ENCODE measurements at regions not wholly inside any gene's neighbourhood (a gene's known extent, or its start where the extent isn't known, plus 50 kb on each side); places are given as distances from the start of the nearest gene placed in this dataset.

DNA sequence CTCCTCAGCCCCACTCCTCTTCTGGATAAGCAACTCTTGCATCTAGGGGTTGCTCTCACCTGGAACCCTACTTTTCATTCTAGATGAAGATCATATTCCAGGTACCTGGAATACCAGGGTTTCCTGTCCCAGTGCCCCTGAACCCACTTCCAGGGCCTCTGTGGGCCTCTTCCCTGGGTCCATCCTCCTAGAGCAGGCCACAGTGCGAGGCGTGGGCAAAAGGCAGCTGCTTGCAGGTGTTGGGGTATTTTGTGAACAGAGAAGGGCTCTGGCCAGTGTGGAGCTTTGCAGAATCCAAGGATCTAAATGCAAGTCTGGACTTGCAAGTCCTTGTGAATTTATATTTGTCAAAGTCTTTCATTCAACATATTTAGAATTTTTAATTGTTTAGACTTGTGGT is 240.4 kb upstream of the POU3F1 start:
- H2AFZ ChIP-seq (ENCODE audit: low read length): no peak overlapping the region
- no peaks in the 10 kb centered on the region for H3K9me3 ChIP-seq (ENCODE audit: control insufficient read depth, insufficient read depth, low read depth, low read length)
- no peak overlapping the region for H3K9ac ChIP-seq (ENCODE audit: insufficient read depth, low read length)

DNA sequence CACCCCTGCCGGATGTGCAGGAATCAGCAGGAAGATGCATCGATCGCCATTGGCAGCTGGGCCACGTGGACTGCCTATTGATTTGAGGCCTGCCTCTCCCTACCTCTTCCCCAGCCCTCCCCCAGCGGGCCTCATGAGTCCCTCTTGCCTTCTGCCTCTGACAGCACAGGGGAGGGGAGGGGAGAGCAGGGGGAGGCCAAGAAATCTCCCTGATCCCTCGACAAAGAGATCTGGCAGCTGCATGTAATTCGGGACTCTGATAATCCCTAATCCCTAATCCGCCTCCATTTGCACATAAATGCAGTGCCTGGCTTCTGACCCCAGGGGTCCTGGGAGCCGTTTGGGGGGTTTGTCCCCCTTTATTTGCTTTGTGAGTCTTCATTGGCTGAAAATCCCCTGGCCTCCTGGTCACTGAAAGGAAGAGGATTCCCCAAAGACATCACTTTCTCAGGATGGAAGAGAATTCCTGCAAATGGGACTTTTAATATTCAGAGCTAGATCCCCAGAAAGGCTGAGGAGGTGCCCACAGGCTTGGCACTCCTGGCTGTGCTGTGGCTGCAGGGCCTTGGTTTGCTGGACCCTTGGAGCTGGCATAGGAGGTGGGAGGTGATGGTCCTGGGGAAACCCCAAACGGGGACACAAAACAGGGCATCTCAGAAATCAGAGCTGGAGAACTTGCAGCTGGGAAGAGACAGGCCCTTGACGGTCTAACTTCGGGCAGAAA is 239.4 kb upstream of the POU3F1 start:
- no peaks in the 10 kb centered on the region for H3K27me3 ChIP-seq (ENCODE audit: control insufficient read depth, insufficient read depth, low read length)
- H3K9me3 ChIP-seq (ENCODE audit: control insufficient read depth, insufficient read depth, low read depth, low read length): no peaks in the 10 kb centered on the region
- no peak for TF ChIP-seq EZH2 (IDR thresholded peaks at IDR 0.05; ENCODE audit: low read length, missing control alignments)
- TF ChIP-seq, protein P1, sequence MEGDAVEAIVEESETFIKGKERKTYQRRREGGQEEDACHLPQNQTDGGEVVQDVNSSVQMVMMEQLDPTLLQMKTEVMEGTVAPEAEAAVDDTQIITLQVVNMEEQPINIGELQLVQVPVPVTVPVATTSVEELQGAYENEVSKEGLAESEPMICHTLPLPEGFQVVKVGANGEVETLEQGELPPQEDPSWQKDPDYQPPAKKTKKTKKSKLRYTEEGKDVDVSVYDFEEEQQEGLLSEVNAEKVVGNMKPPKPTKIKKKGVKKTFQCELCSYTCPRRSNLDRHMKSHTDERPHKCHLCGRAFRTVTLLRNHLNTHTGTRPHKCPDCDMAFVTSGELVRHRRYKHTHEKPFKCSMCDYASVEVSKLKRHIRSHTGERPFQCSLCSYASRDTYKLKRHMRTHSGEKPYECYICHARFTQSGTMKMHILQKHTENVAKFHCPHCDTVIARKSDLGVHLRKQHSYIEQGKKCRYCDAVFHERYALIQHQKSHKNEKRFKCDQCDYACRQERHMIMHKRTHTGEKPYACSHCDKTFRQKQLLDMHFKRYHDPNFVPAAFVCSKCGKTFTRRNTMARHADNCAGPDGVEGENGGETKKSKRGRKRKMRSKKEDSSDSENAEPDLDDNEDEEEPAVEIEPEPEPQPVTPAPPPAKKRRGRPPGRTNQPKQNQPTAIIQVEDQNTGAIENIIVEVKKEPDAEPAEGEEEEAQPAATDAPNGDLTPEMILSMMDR (conservative IDR thresholded peaks at IDR 0.05 in 1 of 2, IDR thresholded peaks at IDR 0.05 in 1 of 2; ENCODE audit: low read depth in 1 of 2, low read length in 2 of 2): no peak
- no peak overlapping the region for H3K4me2 ChIP-seq (ENCODE audit: extremely low read depth, insufficient read depth, low read length)
- no peak for DNase-seq (ENCODE audit: low read depth in 2 of 2)
- H3K9ac ChIP-seq (ENCODE audit: insufficient read depth, low read length): no peak overlapping the region
- no peak overlapping the region for H3K27ac ChIP-seq (ENCODE audit: insufficient read depth, low read length)
- no peak overlapping the region for H2AFZ ChIP-seq (ENCODE audit: low read length)
- H4K20me1 ChIP-seq (ENCODE audit: control insufficient read depth, extremely low read depth, insufficient read depth, low read length): no peaks in the 10 kb centered on the region
- no peaks in the 10 kb centered on the region for H3K79me2 ChIP-seq (ENCODE audit: control insufficient read depth, insufficient read depth, low read length)
- no peaks in the 10 kb centered on the region for H3K36me3 ChIP-seq (ENCODE audit: control insufficient read depth, insufficient read depth, low read length)
- no peak overlapping the region for H3K4me3 ChIP-seq (replicated peaks in 1 of 4; ENCODE audit: control extremely low read depth in 1 of 4, insufficient read depth in 1 of 4, low read depth in 3 of 4, low read length in 4 of 4)
- H3K4me1 ChIP-seq (ENCODE audit: control insufficient read depth, extremely low read depth, insufficient read depth, low read length): no peaks in the 10 kb centered on the region

More for the DNA sequence above, 240.4 kb upstream of the POU3F1 start:
- no peaks in the 10 kb centered on the region for H3K36me3 ChIP-seq (ENCODE audit: control insufficient read depth, insufficient read depth, low read length)
- no peak overlapping the region for H3K4me2 ChIP-seq (ENCODE audit: extremely low read depth, insufficient read depth, low read length)
- H3K27me3 ChIP-seq (ENCODE audit: control insufficient read depth, insufficient read depth, low read length): no peaks in the 10 kb centered on the region
- no peak overlapping the region for H3K27ac ChIP-seq (ENCODE audit: insufficient read depth, low read length)
- no peaks in the 10 kb centered on the region for H4K20me1 ChIP-seq (ENCODE audit: control insufficient read depth, extremely low read depth, insufficient read depth, low read length)
- H3K4me3 ChIP-seq (replicated peaks in 1 of 4; ENCODE audit: control extremely low read depth in 1 of 4, insufficient read depth in 1 of 4, low read depth in 3 of 4, low read length in 4 of 4): no peak overlapping the region
- H3K4me1 ChIP-seq (ENCODE audit: control insufficient read depth, extremely low read depth, insufficient read depth, low read length): no peaks in the 10 kb centered on the region
- TF ChIP-seq, protein P1 (conservative IDR thresholded peaks at IDR 0.05 in 1 of 2, IDR thresholded peaks at IDR 0.05 in 1 of 2; ENCODE audit: low read depth in 1 of 2, low read length in 2 of 2): no peak
- no peak for TF ChIP-seq EZH2 (IDR thresholded peaks at IDR 0.05; ENCODE audit: low read length, missing control alignments)
- no peak for DNase-seq (ENCODE audit: low read depth in 2 of 2)
- no peaks in the 10 kb centered on the region for H3K79me2 ChIP-seq (ENCODE audit: control insufficient read depth, insufficient read depth, low read length)

DNA sequence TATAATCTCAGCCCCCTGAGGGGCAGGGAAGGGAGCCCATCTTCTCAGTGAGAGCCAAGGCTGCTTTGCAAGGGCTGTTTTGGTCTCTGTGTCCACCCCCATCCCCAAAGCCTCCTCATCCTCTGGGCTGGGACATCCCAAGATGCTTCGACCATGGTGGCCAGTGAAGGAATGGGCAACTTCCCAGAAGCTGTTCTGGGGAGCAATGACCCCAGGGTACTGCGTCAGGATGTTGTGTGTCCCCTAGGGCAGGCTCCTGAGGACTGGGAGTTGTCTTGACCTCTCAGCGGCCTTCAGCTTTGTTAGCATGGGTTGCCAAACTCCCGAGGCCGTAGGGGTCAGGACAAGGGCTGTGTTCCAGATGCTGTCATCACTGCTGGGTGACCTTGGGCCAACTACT is 238.4 kb upstream of the POU3F1 start:
- Histone ChIP-seq H4K20me1 (ENCODE audit: control insufficient read depth, extremely low read depth, insufficient read depth, low read length) (no peaks in the 10 kb centered on the region), H3K4me2 (ENCODE audit: extremely low read depth, insufficient read depth, low read length) (no peak overlapping the region), H3K4me3 (replicated peaks in 1 of 4; ENCODE audit: control extremely low read depth in 1 of 4, insufficient read depth in 1 of 4, low read depth in 3 of 4, low read length in 4 of 4) (no peak overlapping the region), H2AFZ (ENCODE audit: low read length) (no peak overlapping the region), H3K36me3 (ENCODE audit: control insufficient read depth, insufficient read depth, low read length) (no peaks in the 10 kb centered on the region), H3K27me3 (ENCODE audit: control insufficient read depth, insufficient read depth, low read length) (no peaks in the 10 kb centered on the region), H3K4me1 (ENCODE audit: control insufficient read depth, extremely low read depth, insufficient read depth, low read length) (no peaks in the 10 kb centered on the region), H3K27ac (ENCODE audit: insufficient read depth, low read length) (no peak overlapping the region), H3K9me3 (ENCODE audit: control insufficient read depth, insufficient read depth, low read depth, low read length) (no peaks in the 10 kb centered on the region), H3K79me2 (ENCODE audit: control insufficient read depth, insufficient read depth, low read length) (no peaks in the 10 kb centered on the region), H3K9ac (ENCODE audit: insufficient read depth, low read length) (no peak overlapping the region)
- TF ChIP-seq, protein P1 (conservative IDR thresholded peaks at IDR 0.05 in 1 of 2, IDR thresholded peaks at IDR 0.05 in 1 of 2; ENCODE audit: low read depth in 1 of 2, low read length in 2 of 2): no peak
- no peak for TF ChIP-seq EZH2 (IDR thresholded peaks at IDR 0.05; ENCODE audit: low read length, missing control alignments)
- DNase-seq (ENCODE audit: low read depth in 2 of 2): no peak

Measured in fibroblast of lung (primary cell).